HCT116 (cell line): ENCODE measurements at regions not wholly inside any gene's neighbourhood (a gene's known extent, or its start where the extent isn't known, plus 50 kb on each side); places are given as distances from the start of the nearest gene placed in this dataset.

Experiments used
- ATAC-seq: fragments of 200-7000 bp; cut with Tn5 transposase; 2 replicates; pipeline ENCODE4 v1.9.1; 2020; ENCODE audit warnings: mild to moderate bottlenecking, moderate library complexity
- BruUV-seq: library from RNA; stranded (reverse); fragments of 400-500 nt; replicated peaks from 2 replicates; lab custom pipeline; 2021; lab: Mats Ljungman, UMichigan
- CTCF ChIA-PET: fragments of 300-600 bp; sonication (Branson Sonifier 250); formaldehyde crosslinking; loops from one replicate; lab custom pipeline; 2021; ENCODE audit warnings: antibody characterized with exemption; lab: Charles Lee
- POLR2A ChIA-PET: fragments of 300-600, 350-600 bp; sonication (Branson Sonifier 250); formaldehyde crosslinking; loops from one replicate; lab custom pipeline; 2021; ENCODE audit warnings: antibody characterized with exemption; lab: Charles Lee
- RAD21 ChIA-PET, 2 experiments: fragments of 300-600 bp; sonication (Branson Sonifier 250); formaldehyde crosslinking; loops; one replicate each; lab custom pipeline; 2023; ENCODE audit warnings: low total read pairs in 2 of 2; ENCODE audit not compliant: uncharacterized antibody in 2 of 2, unreplicated experiment in 2 of 2, low non-redundant PET in 1 of 2; lab: Charles Lee
- DNase-seq: peaks from one replicate; pipeline ENCODE4 v3.0.0-alpha.2; 2010; ENCODE audit warnings: low read depth, low spot score
- H2AFZ ChIP-seq: fragments of 200-600 bp; shearing (Covaris generic), sonication (generic); 2 replicates; pipeline ENCODE4 v1.6.1; 2017; ENCODE audit warnings: low read depth, mixed run types, mixed read lengths, antibody characterized with exemption, low read length; ENCODE audit not compliant: poor library complexity, severe bottlenecking
- H3K27ac ChIP-seq: 2 replicates; pipeline ENCODE4 v1.5.1; 2012; ENCODE audit warnings: low read depth, low read length
- H3K27me3 ChIP-seq: fragments of 200-600 bp; sonication (generic); 2 replicates; pipeline ENCODE4 v1.6.1; 2016; ENCODE audit warnings: mixed run types, low read length, mixed read lengths; ENCODE audit not compliant: insufficient read depth
- H3K36me3 ChIP-seq, 2 experiments: fragments of 200-500 bp in 1 of 2; fragments of 200-600 bp in 1 of 2; sonication (Bioruptor generic) in 1 of 2; sonication (generic) in 1 of 2; 2 replicates each; pipeline versions ENCODE4 v1.5.1 to v1.6.1; 2014 to 2016; ENCODE audit warnings: low read length in 2 of 2, inconsistent platforms in 1 of 2, mixed read lengths in 1 of 2, mixed run types in 1 of 2; ENCODE audit not compliant: insufficient read depth in 2 of 2, control insufficient read depth in 1 of 2
- H3K4me1 ChIP-seq, 2 experiments: fragments of 200-600 bp in 1 of 2; sonication (generic) in 1 of 2; 2 replicates each; pipeline versions ENCODE4 v1.5.1 to v1.6.1; 2012 to 2017; ENCODE audit warnings: low read length in 2 of 2, inconsistent platforms in 1 of 2, mild to moderate bottlenecking in 1 of 2, mixed read lengths in 1 of 2, mixed run types in 1 of 2, moderate library complexity in 1 of 2; ENCODE audit not compliant: insufficient read depth in 2 of 2, control insufficient read depth in 1 of 2
- H3K4me2 ChIP-seq: fragments of 200-600 bp; sonication (generic); 2 replicates; pipeline ENCODE4 v1.6.1; 2017; ENCODE audit warnings: mixed run types, low read length, mixed read lengths
- H3K4me3 ChIP-seq, 2 experiments: fragments of 200-600 bp in 1 of 2; sonication (generic) in 1 of 2; replicated peaks in 1 of 2; 2 replicates each; pipeline ENCODE4 v1.5.1; 2011 to 2016; ENCODE audit warnings: low read length in 2 of 2, control low read depth in 1 of 2, low read depth in 1 of 2, mild to moderate bottlenecking in 1 of 2, mixed read lengths in 1 of 2, mixed run types in 1 of 2
- H3K79me2 ChIP-seq: fragments of 200-600 bp; sonication (generic); 2 replicates; pipeline ENCODE4 v1.6.1; 2017; ENCODE audit warnings: mild to moderate bottlenecking, mixed run types, low read length, moderate library complexity, mixed read lengths; ENCODE audit not compliant: insufficient read depth
- H3K9ac ChIP-seq: fragments of 200-600 bp; sonication (generic); 2 replicates; pipeline ENCODE4 v1.6.1; 2016; ENCODE audit warnings: low read length, mixed read lengths
- H3K9me2 ChIP-seq: fragments of 200-600 bp; sonication (generic), shearing (Covaris generic); 2 replicates; pipeline ENCODE4 v1.6.1; 2017; ENCODE audit warnings: mixed run types, mild to moderate bottlenecking, moderate library complexity; ENCODE audit not compliant: insufficient read depth
- H3K9me3 ChIP-seq, 2 experiments: fragments of 200-500 bp in 1 of 2; fragments of 200-600 bp in 1 of 2; sonication (Bioruptor generic) in 1 of 2; sonication (generic) in 1 of 2; 2 replicates each; pipeline ENCODE4 v1.6.1; 2014 to 2017; ENCODE audit warnings: low read length in 2 of 2, mixed read lengths in 2 of 2, inconsistent platforms in 1 of 2, low read depth in 1 of 2, mild to moderate bottlenecking in 1 of 2, mixed run types in 1 of 2, moderate library complexity in 1 of 2; ENCODE audit not compliant: control insufficient read depth in 1 of 2, insufficient read depth in 1 of 2
- H4K20me1 ChIP-seq: fragments of 200-600 bp; sonication (generic), shearing (Covaris generic); 2 replicates; pipeline ENCODE4 v1.6.1; 2017; ENCODE audit warnings: mixed run types, mild to moderate bottlenecking, moderate library complexity; ENCODE audit not compliant: insufficient read depth
- CEBPB ChIP-seq: IDR thresholded peaks from 2 replicates; pipeline ENCODE4 v1.6.1; 2012; ENCODE audit warnings: low read depth
- POLR2A ChIP-seq: IDR thresholded peaks from 2 replicates; pipeline ENCODE4 v1.7.0; 2011; ENCODE audit warnings: borderline replicate concordance; ENCODE audit not compliant: insufficient read depth, insufficient read length; ENCODE audit errors: extremely low read depth
- POLR2AphosphoS5 ChIP-seq: IDR thresholded peaks from 2 replicates; pipeline ENCODE4 v1.6.1; 2011; ENCODE audit warnings: mild to moderate bottlenecking, low read depth, low read length, moderate library complexity
- RAD21 ChIP-seq: IDR thresholded peaks from 2 replicates; pipeline ENCODE4 v1.6.1; 2012; ENCODE audit warnings: low read depth, mild to moderate bottlenecking
- SIN3A ChIP-seq: IDR thresholded peaks from 2 replicates; pipeline ENCODE4 v1.6.1; 2012; ENCODE audit warnings: low read depth
- SP1 ChIP-seq: IDR thresholded peaks from 2 replicates; pipeline ENCODE4 v1.6.1; 2012; ENCODE audit warnings: low read depth
- YY1 ChIP-seq: IDR thresholded peaks from 2 replicates; pipeline ENCODE4 v1.6.1; 2011; ENCODE audit warnings: low read length, low read depth, moderate library complexity, mild to moderate bottlenecking; ENCODE audit not compliant: insufficient replicate concordance; ENCODE audit errors: extremely low read depth
- intact Hi-C: fragments of 100-400 bp; cut with micrococcal nuclease; formaldehyde crosslinking; loops from 2 replicates; pipeline ENCODE4 v1.10.0; 2022
- TF ChIP-seq, protein P1 (sequence below), 3 experiments: fragments of 200-600 bp in 1 of 3; sonication (generic) in 1 of 3; IDR thresholded peaks in 2 of 3; conservative IDR thresholded peaks in 1 of 3; 2 replicates each; pipeline ENCODE4 v1.5.1; 2012 to 2017; ENCODE audit warnings: low read depth in 2 of 3, low read length in 2 of 3, antibody characterized with exemption in 1 of 3, borderline replicate concordance in 1 of 3, control low read depth in 1 of 3, mild to moderate bottlenecking in 1 of 3, mixed read lengths in 1 of 3, mixed run types in 1 of 3, moderate library complexity in 1 of 3; ENCODE audit not compliant: insufficient read depth in 1 of 3

DNA sequence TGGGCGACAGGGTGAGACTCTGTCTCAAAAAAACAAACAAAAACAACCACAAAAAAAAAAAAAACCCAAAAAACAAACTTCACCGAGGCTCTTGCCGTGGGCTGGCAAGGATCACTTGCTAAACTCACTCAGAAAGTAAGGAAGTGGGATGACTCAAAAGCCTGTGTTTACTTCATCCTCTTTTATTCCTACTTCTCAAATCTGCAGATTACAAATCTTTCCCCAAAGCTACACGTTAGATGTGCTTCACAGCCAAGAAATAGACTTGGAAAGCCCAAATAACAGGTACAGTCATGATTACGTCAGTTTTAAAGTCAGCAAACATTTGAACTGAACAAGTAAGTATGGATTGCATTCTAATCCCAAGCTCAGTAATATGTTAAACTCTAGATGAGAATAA is 359.3 kb downstream of the ADGRL2 start:
- DNase-seq (no peak), ATAC-seq (no peak)
- intact Hi-C loops, result no loop called here
- Histone ChIP-seq H3K4me2 (no peak overlapping the region), H3K79me2 (no peaks in the 10 kb centered on the region), H3K4me3 (no peak overlapping the region), H3K9ac (no peak overlapping the region), H3K9me3 (no peaks in the 10 kb centered on the region; a peak in 2 of 4 replicates), H3K9me2 (no peaks in the 10 kb centered on the region), H4K20me1 (no peaks in the 10 kb centered on the region), H3K4me1 (no peaks in the 10 kb centered on the region), H3K27me3 (no peaks in the 10 kb centered on the region), H3K27ac (no peak overlapping the region), H3K36me3 (no peaks in the 10 kb centered on the region), H2AFZ (no peak overlapping the region)
- TF ChIP-seq YY1 (no peak), POLR2A (no peak)
- ChIA-PET CTCF (no interaction called here), RAD21 (no interaction called here), POLR2A (no interaction called here)
- BruUV-seq, result no TSS peak

DNA sequence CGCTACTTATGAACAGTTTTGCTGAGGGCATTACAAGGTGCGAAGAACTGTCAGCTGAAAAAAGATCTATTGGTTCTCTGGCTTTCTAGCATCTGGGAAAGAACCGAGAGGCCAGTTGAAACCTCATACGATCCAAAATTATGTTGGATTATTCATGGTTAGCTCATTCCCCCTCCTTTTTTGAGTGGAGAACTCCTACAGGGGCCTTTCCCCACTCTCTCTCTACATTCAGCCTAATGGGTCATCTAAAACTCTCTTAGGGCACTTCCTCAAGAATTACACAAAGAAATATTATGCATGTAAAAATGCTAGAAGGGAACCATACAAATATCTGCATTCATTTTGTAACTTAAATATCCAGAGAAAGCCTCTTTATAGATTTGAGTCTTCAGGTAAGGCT is 358.2 kb downstream of the ADGRL2 start:
- intact Hi-C loops, result no loop called here
- ATAC-seq, result no peak
- ChIA-PET CTCF (no interaction called here), POLR2A (no interaction called here), RAD21 (no interaction called here)
- Histone ChIP-seq H3K9ac (no peak overlapping the region), H3K4me3 (no peak overlapping the region), H3K36me3 (no peaks in the 10 kb centered on the region), H3K9me2 (no peaks in the 10 kb centered on the region), H3K9me3 (no peaks in the 10 kb centered on the region; a peak in 2 of 4 replicates), H2AFZ (no peak overlapping the region), H3K27ac (no peak overlapping the region), H3K4me1 (no peaks in the 10 kb centered on the region), H4K20me1 (no peaks in the 10 kb centered on the region), H3K4me2 (no peak overlapping the region), H3K27me3 (no peaks in the 10 kb centered on the region), H3K79me2 (no peaks in the 10 kb centered on the region)
- no peak for DNase-seq
- TF ChIP-seq SIN3A (no peak), POLR2AphosphoS5 (no peak), CEBPB (no peak), SP1 (no peak), POLR2A (no peak), RAD21 (no peak), YY1 (no peak)
- TF ChIP-seq, protein P1, sequence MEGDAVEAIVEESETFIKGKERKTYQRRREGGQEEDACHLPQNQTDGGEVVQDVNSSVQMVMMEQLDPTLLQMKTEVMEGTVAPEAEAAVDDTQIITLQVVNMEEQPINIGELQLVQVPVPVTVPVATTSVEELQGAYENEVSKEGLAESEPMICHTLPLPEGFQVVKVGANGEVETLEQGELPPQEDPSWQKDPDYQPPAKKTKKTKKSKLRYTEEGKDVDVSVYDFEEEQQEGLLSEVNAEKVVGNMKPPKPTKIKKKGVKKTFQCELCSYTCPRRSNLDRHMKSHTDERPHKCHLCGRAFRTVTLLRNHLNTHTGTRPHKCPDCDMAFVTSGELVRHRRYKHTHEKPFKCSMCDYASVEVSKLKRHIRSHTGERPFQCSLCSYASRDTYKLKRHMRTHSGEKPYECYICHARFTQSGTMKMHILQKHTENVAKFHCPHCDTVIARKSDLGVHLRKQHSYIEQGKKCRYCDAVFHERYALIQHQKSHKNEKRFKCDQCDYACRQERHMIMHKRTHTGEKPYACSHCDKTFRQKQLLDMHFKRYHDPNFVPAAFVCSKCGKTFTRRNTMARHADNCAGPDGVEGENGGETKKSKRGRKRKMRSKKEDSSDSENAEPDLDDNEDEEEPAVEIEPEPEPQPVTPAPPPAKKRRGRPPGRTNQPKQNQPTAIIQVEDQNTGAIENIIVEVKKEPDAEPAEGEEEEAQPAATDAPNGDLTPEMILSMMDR (IDR thresholded peaks at IDR 0.05 in 2 of 3, conservative IDR thresholded peaks at IDR 0.05 in 1 of 3; ENCODE audit: borderline replicate concordance in 1 of 3, insufficient read depth in 1 of 3, low read depth in 2 of 3, low read length in 2 of 3), result no peak
- BruUV-seq, result no TSS peak
